WTC11 (cell line): ENCODE measurements at regions not wholly inside any gene's neighbourhood (a gene's known extent, or its start where the extent isn't known, plus 50 kb on each side); places are given as distances from the start of the nearest gene placed in this dataset.

Experiments used
- ATAC-seq: fragments of 200-7000 bp; cut with Tn5 transposase; 2 replicates; pipeline ENCODE4 v1.10.0; 2021; ENCODE audit warnings: mild to moderate bottlenecking, moderate library complexity
- CTCF ChIA-PET: fragments of 300-600 bp; sonication (Branson Sonifier 250); formaldehyde crosslinking; loops from one replicate; lab custom pipeline; 2021; ENCODE audit warnings: antibody characterized with exemption; lab: Charles Lee
- POLR2A ChIA-PET: fragments of 350-600 bp; sonication (Branson Sonifier 250); formaldehyde crosslinking; loops from one replicate; lab custom pipeline; 2021; ENCODE audit warnings: antibody characterized with exemption; lab: Charles Lee
- DNase-seq: peaks from one replicate; pipeline ENCODE4 v3.0.0; 2021; ENCODE audit warnings: low spot score
- H3K27ac Mint-ChIP-seq: 2 replicates; pipeline ENCODE4 v1.8.0; 2021; ENCODE audit warnings: mixed read lengths
- H3K27me3 Mint-ChIP-seq: 2 replicates; pipeline ENCODE4 v1.8.0; 2021; ENCODE audit warnings: low read depth, mild to moderate bottlenecking, moderate library complexity, mixed read lengths
- H3K36me3 Mint-ChIP-seq: 2 replicates; pipeline ENCODE4 v1.8.0; 2021; ENCODE audit warnings: mixed read lengths
- H3K4me1 Mint-ChIP-seq: 2 replicates; pipeline ENCODE4 v1.8.0; 2022; ENCODE audit warnings: mixed read lengths
- H3K4me3 Mint-ChIP-seq: 2 replicates; pipeline ENCODE4 v1.8.0; 2021; ENCODE audit warnings: mild to moderate bottlenecking, moderate library complexity, mixed read lengths
- H3K9me3 Mint-ChIP-seq: 2 replicates; pipeline ENCODE4 v1.8.0; 2021; ENCODE audit warnings: mixed read lengths
- ATF1 ChIP-seq: sonication (generic); formaldehyde crosslinking; IDR thresholded peaks from 2 replicates; pipeline ENCODE4 v1.8.1; 2023; ENCODE audit warnings: mild to moderate bottlenecking, moderate library complexity, missing genetic modification reagents
- CBFB ChIP-seq: sonication (generic); formaldehyde crosslinking; IDR thresholded peaks from 2 replicates; pipeline ENCODE4 v1.8.1; 2022; ENCODE audit warnings: mild to moderate bottlenecking, low read depth, missing genetic modification reagents
- CREM ChIP-seq: sonication (generic); formaldehyde crosslinking; IDR thresholded peaks from 2 replicates; pipeline ENCODE4 v1.8.1; 2022; ENCODE audit warnings: mild to moderate bottlenecking, missing genetic modification reagents, moderate library complexity
- CTCF ChIP-seq: fragments of 200-600 bp; IDR thresholded peaks from 2 replicates; pipeline ENCODE4 v1.8.0; 2022; ENCODE audit warnings: antibody characterized with exemption
- ETV6 ChIP-seq: sonication (generic); formaldehyde crosslinking; IDR thresholded peaks from 2 replicates; pipeline ENCODE4 v1.8.1; 2022; ENCODE audit warnings: mild to moderate bottlenecking, missing genetic modification reagents
- FOXK1 ChIP-seq: sonication (generic); formaldehyde crosslinking; IDR thresholded peaks from 2 replicates; pipeline ENCODE4 v1.8.0; 2022; ENCODE audit warnings: mild to moderate bottlenecking, moderate library complexity, missing genetic modification reagents
- FOXP1 ChIP-seq: sonication (generic); formaldehyde crosslinking; IDR thresholded peaks from 2 replicates; pipeline ENCODE4 v1.8.0; 2022; ENCODE audit warnings: missing genetic modification reagents, mild to moderate bottlenecking, moderate library complexity, borderline replicate concordance
- IRF1 ChIP-seq: sonication (generic); formaldehyde crosslinking; IDR thresholded peaks from 2 replicates; pipeline ENCODE4 v1.8.0; 2023; ENCODE audit warnings: missing genetic modification reagents
- NFYB ChIP-seq: sonication (generic); formaldehyde crosslinking; conservative IDR thresholded peaks from 2 replicates; pipeline ENCODE4 v1.8.0; 2022; ENCODE audit warnings: low read depth, missing genetic modification reagents
- RELA ChIP-seq: sonication (generic); formaldehyde crosslinking; IDR thresholded peaks from 2 replicates; pipeline ENCODE4 v1.8.1; 2022; ENCODE audit warnings: missing genetic modification reagents, mild to moderate bottlenecking, borderline replicate concordance
- SMAD4 ChIP-seq: sonication (generic); formaldehyde crosslinking; IDR thresholded peaks from 2 replicates; pipeline ENCODE4 v1.8.0; 2022; ENCODE audit warnings: mild to moderate bottlenecking, missing genetic modification reagents
- STAT6 ChIP-seq: sonication (generic); formaldehyde crosslinking; conservative IDR thresholded peaks from 2 replicates; pipeline ENCODE4 v1.8.1; 2023; ENCODE audit warnings: mild to moderate bottlenecking, low read depth, missing genetic modification reagents, moderate library complexity
- ZNF121 ChIP-seq: sonication (generic); formaldehyde crosslinking; IDR thresholded peaks from 2 replicates; pipeline ENCODE4 v1.8.0; 2023; ENCODE audit warnings: missing genetic modification reagents
- ZNF232 ChIP-seq: sonication (generic); formaldehyde crosslinking; IDR thresholded peaks from 2 replicates; pipeline ENCODE4 v1.8.0; 2022; ENCODE audit warnings: mild to moderate bottlenecking, missing genetic modification reagents
- ZNF396 ChIP-seq: fragments of 250-450 bp; sonication (Bioruptor Pico); IDR thresholded peaks from 2 replicates; pipeline ENCODE4 v1.8.0; 2021; ENCODE audit warnings: mild to moderate bottlenecking, moderate library complexity, borderline replicate concordance
- ZNF671 ChIP-seq: fragments of 250-450 bp; sonication (Bioruptor Pico); IDR thresholded peaks from 2 replicates; pipeline ENCODE4 v1.8.0; 2021; ENCODE audit warnings: mild to moderate bottlenecking
- TF ChIP-seq, protein P1 (sequence below): sonication (generic); formaldehyde crosslinking; IDR thresholded peaks from 2 replicates; pipeline ENCODE4 v1.8.1; 2022; ENCODE audit warnings: low read depth, missing genetic modification reagents, borderline replicate concordance
- TF ChIP-seq, protein P2 (sequence below): fragments of 250-450 bp; sonication (Bioruptor Pico); IDR thresholded peaks from 2 replicates; pipeline ENCODE4 v1.9.0; 2021; ENCODE audit warnings: mild to moderate bottlenecking, borderline replicate concordance

DNA sequence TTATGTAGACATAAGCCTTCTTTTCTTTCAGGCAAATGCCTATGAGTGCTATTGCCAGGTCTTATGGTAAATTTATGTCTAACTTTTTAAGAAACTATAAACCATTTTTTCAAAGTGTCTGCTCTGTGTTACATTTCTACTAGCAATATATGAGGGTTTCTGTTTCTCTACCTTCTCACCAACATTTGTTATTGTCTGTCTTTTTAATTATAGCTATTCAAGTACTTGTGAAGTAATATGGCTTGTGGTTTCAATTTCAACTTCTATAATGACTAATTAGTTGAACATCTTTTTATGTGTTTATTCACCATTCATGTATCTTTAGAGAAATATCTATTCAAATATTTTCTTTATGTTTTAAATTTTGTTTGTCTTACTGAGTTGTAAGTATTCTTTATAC is 213.1 kb upstream of the MC4R start (continued):
- TF ChIP-seq STAT6 (CRISPR knock-in tag) (no peak), ETV6 (CRISPR knock-in tag) (no peak), CBFB (CRISPR knock-in tag) (no peak), CTCF (no peak), FOXP1 (no peak)
- TF ChIP-seq, protein P1, sequence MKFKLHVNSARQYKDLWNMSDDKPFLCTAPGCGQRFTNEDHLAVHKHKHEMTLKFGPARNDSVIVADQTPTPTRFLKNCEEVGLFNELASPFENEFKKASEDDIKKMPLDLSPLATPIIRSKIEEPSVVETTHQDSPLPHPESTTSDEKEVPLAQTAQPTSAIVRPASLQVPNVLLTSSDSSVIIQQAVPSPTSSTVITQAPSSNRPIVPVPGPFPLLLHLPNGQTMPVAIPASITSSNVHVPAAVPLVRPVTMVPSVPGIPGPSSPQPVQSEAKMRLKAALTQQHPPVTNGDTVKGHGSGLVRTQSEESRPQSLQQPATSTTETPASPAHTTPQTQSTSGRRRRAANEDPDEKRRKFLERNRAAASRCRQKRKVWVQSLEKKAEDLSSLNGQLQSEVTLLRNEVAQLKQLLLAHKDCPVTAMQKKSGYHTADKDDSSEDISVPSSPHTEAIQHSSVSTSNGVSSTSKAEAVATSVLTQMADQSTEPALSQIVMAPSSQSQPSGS (CRISPR knock-in tag), result no peak
- TF ChIP-seq, protein P2, sequence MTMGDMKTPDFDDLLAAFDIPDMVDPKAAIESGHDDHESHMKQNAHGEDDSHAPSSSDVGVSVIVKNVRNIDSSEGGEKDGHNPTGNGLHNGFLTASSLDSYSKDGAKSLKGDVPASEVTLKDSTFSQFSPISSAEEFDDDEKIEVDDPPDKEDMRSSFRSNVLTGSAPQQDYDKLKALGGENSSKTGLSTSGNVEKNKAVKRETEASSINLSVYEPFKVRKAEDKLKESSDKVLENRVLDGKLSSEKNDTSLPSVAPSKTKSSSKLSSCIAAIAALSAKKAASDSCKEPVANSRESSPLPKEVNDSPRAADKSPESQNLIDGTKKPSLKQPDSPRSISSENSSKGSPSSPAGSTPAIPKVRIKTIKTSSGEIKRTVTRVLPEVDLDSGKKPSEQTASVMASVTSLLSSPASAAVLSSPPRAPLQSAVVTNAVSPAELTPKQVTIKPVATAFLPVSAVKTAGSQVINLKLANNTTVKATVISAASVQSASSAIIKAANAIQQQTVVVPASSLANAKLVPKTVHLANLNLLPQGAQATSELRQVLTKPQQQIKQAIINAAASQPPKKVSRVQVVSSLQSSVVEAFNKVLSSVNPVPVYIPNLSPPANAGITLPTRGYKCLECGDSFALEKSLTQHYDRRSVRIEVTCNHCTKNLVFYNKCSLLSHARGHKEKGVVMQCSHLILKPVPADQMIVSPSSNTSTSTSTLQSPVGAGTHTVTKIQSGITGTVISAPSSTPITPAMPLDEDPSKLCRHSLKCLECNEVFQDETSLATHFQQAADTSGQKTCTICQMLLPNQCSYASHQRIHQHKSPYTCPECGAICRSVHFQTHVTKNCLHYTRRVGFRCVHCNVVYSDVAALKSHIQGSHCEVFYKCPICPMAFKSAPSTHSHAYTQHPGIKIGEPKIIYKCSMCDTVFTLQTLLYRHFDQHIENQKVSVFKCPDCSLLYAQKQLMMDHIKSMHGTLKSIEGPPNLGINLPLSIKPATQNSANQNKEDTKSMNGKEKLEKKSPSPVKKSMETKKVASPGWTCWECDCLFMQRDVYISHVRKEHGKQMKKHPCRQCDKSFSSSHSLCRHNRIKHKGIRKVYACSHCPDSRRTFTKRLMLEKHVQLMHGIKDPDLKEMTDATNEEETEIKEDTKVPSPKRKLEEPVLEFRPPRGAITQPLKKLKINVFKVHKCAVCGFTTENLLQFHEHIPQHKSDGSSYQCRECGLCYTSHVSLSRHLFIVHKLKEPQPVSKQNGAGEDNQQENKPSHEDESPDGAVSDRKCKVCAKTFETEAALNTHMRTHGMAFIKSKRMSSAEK (CRISPR knock-in tag), result no peak

GRCh38 chr18:60593249-60593648 is 220.7 kb upstream of the MC4R start:
- DNase-seq, result no peak
- no peak overlapping the region for H3K27ac Mint-ChIP-seq
- H3K36me3 Mint-ChIP-seq, result no peaks in the 10 kb centered on the region
- CTCF ChIA-PET, result no interaction called here
- POLR2A ChIA-PET, result interaction anchor here (0.5 kb wide), 1 partner anchor 398 kb away, joined by 5 read pairs; no protein-coding TSS in a partner anchor
- no peak for ATAC-seq
- TF ChIP-seq ZNF121 (CRISPR knock-in tag) (no peak), SMAD4 (CRISPR knock-in tag) (no peak), ATF1 (CRISPR knock-in tag) (no peak), ZNF396 (CRISPR knock-in tag) (no peak), CREM (CRISPR knock-in tag) (no peak)
- 0 out of 2 replicates have a peak, but pooled peaks cover 3% of the 10 kb centered on the region for H3K4me1 Mint-ChIP-seq
- no peaks in the 10 kb centered on the region for H3K27me3 Mint-ChIP-seq
- H3K4me3 Mint-ChIP-seq, result no peak overlapping the region
- no peaks in the 10 kb centered on the region for H3K9me3 Mint-ChIP-seq

- H3K4me3 Mint-ChIP-seq, result no peak overlapping the region
- no peak for DNase-seq
- no peaks in the 10 kb centered on the region for H3K27me3 Mint-ChIP-seq
- H3K4me1 Mint-ChIP-seq, result no peaks in the 10 kb centered on the region
- no peak for ATAC-seq
- ChIA-PET CTCF (no interaction called here), POLR2A (no interaction called here)
- no peak overlapping the region for H3K27ac Mint-ChIP-seq
- no peaks in the 10 kb centered on the region for H3K36me3 Mint-ChIP-seq
- no peaks in the 10 kb centered on the region for H3K9me3 Mint-ChIP-seq
- TF ChIP-seq ZNF671, result no peak
- no peak for TF ChIP-seq FOXK1 (CRISPR knock-in tag)
- no peak for TF ChIP-seq NFYB
- TF ChIP-seq ZNF232 (CRISPR knock-in tag), result no peak
- no peak for TF ChIP-seq IRF1 (CRISPR knock-in tag)
- no peak for TF ChIP-seq STAT6 (CRISPR knock-in tag)
- no peak for TF ChIP-seq RELA (CRISPR knock-in tag)
These were observed 224.4 kb upstream of the MC4R start for GRCh38 chr18:60596928-60597327.
